ENCODE measurements at regions not wholly inside any gene's neighbourhood (a gene's known extent, or its start where the extent isn't known, plus 50 kb on each side); places are given as distances from the start of the nearest gene placed in this dataset.

DNA sequence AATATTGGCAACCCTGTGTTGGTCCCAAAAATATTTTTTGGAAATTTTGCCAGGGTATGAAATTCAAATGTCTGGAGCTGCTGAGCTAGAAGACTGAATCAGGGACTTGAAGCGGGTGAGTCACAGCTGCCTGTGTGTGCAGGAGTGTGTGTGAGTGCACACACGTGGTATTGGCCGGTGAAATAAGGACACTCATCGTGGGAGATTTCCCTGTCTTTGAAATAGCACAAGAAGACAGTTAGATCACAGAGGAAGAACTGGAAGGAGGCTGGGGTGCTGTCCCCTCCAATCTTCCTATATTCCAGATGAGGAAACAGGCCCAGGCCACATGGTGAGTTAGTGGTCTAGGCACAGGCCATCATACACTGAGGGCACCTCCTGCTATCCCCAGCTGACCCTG, 123.8 kb upstream of the MLN start:
- no peak for TF ChIP-seq CTCF (IDR thresholded peaks at IDR 0.05)
- TF ChIP-seq POLR2A (IDR thresholded peaks at IDR 0.05): no peak
